Nephron progenitor cell (in vitro differentiated cells): ENCODE measurements at regions not wholly inside any gene's neighbourhood (a gene's known extent, or its start where the extent isn't known, plus 50 kb on each side); places are given as distances from the start of the nearest gene placed in this dataset.
"Not testable (repeated sequence)": the region's sequence is repeated elsewhere in the genome, so short reads cannot be mapped to it uniquely, and the experiment has no call there.

Source experiments
- DNase-seq: peaks from one replicate; pipeline ENCODE4 v3.0.0; 2021
- H3K27ac Mint-ChIP-seq: 2 replicates; pipeline ENCODE4 v1.8.0; 2021; ENCODE audit warnings: mild to moderate bottlenecking, moderate library complexity, mixed read lengths
- H3K27me3 Mint-ChIP-seq: 2 replicates; pipeline ENCODE4 v1.8.0; 2021; ENCODE audit warnings: mild to moderate bottlenecking, low read depth, mixed read lengths; ENCODE audit not compliant: poor library complexity
- H3K36me3 Mint-ChIP-seq: 2 replicates; pipeline ENCODE4 v1.8.0; 2021; ENCODE audit warnings: low read depth, mixed read lengths
- H3K4me1 Mint-ChIP-seq: 2 replicates; pipeline ENCODE4 v1.8.0; 2021; ENCODE audit warnings: mixed read lengths
- H3K4me3 Mint-ChIP-seq: 2 replicates; pipeline ENCODE4 v1.8.0; 2021; ENCODE audit warnings: mild to moderate bottlenecking, moderate library complexity, mixed read lengths
- H3K9me3 Mint-ChIP-seq: 2 replicates; pipeline ENCODE4 v1.8.0; 2021; ENCODE audit warnings: mild to moderate bottlenecking, moderate library complexity, mixed read lengths
- TF ChIP-seq, protein P1 (sequence below): fragments of 200-600 bp; sonication (generic); IDR thresholded peaks from 2 replicates; pipeline ENCODE4 v1.5.0; 2021; ENCODE audit warnings: antibody characterized with exemption

DNA sequence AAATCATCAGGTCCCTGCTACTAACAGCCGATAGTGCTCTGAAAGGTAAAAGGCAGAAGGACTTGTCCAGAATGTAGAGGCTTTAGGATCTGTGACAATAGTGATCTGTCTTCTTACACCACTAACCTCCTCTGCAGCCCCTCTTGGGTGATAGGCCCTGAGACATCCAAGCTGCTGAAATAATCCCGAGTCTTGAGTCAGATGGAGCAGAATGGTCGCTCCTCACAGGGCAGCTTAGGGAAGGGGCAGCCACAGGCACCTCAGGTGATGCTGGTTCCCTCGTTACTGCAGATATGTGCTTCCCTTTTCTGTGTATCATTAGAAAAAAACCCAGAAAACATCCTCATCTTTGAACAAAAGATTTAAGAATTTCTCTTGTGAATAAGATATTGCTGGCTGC lies 157.1 kb upstream of the DLX2 start:
- Mint-ChIP-seq H3K36me3 (no peaks in the 10 kb centered on the region), H3K27ac (no peak overlapping the region), H3K4me3 (no peak overlapping the region), H3K9me3 (peaks cover 9% of the 10 kb centered on the region), H3K27me3 (no peaks in the 10 kb centered on the region), H3K4me1 (no peaks in the 10 kb centered on the region)
- DNase-seq: no peak
- TF ChIP-seq, protein P1, sequence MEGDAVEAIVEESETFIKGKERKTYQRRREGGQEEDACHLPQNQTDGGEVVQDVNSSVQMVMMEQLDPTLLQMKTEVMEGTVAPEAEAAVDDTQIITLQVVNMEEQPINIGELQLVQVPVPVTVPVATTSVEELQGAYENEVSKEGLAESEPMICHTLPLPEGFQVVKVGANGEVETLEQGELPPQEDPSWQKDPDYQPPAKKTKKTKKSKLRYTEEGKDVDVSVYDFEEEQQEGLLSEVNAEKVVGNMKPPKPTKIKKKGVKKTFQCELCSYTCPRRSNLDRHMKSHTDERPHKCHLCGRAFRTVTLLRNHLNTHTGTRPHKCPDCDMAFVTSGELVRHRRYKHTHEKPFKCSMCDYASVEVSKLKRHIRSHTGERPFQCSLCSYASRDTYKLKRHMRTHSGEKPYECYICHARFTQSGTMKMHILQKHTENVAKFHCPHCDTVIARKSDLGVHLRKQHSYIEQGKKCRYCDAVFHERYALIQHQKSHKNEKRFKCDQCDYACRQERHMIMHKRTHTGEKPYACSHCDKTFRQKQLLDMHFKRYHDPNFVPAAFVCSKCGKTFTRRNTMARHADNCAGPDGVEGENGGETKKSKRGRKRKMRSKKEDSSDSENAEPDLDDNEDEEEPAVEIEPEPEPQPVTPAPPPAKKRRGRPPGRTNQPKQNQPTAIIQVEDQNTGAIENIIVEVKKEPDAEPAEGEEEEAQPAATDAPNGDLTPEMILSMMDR: no peak

DNA sequence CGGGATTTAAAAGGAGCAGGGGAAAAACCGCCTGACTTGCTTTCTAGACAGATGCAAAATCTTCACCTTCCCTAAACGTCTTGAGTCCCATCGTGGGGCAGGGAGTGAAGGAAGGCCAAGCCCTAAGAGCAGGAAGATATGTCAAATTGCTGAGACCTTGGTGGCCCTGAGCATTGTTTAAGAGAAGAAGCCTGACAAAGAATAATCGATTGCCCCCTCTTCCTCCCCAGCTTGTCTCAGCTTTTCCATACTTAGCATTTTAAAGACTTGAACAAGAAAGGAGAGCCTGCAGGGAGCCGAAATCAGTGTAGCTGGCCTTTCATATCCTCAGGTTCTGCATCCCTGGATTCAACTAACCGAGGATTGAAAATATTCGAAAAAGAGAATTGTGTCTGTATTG lies 157.6 kb upstream of the DLX2 start:
- Mint-ChIP-seq H3K27ac (no peak overlapping the region), H3K4me3 (no peak overlapping the region)
- TF ChIP-seq, protein P1: no peak

DNA sequence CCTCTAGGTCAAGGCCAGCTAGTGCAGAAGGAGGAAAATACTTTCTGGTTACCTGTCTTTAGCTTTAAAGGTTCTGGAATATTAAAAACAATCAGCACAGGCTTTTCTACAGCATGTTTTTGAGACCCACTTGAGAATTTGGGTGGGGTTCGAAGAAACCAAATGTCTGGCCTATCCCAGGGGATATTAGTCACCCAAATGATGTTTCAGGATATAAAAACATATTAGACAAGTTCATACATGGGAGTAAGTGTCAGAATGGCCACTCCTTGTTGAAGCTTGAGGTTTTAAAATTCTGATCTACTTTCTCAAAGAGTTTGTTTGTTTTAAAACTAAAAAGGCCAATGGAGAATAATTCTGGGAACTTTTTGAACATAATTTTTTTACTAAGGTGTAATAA lies 158.6 kb upstream of the DLX2 start:
- no peak overlapping the region for H3K27ac Mint-ChIP-seq
- no peaks in the 10 kb centered on the region for H3K4me1 Mint-ChIP-seq
- TF ChIP-seq, protein P1: no peak
- peaks cover 3% of the 10 kb centered on the region for H3K27me3 Mint-ChIP-seq
- peaks cover 23% of the 10 kb centered on the region for H3K9me3 Mint-ChIP-seq
- H3K36me3 Mint-ChIP-seq: no peaks in the 10 kb centered on the region
- DNase-seq: no peak
- H3K4me3 Mint-ChIP-seq: no peak overlapping the region

More for the DNA sequence above, 157.6 kb upstream of the DLX2 start:
- DNase-seq: no peak
- Mint-ChIP-seq H3K36me3 (no peaks in the 10 kb centered on the region), H3K4me1 (no peaks in the 10 kb centered on the region), H3K9me3 (peaks cover 14% of the 10 kb centered on the region), H3K27me3 (no peaks in the 10 kb centered on the region)

DNA sequence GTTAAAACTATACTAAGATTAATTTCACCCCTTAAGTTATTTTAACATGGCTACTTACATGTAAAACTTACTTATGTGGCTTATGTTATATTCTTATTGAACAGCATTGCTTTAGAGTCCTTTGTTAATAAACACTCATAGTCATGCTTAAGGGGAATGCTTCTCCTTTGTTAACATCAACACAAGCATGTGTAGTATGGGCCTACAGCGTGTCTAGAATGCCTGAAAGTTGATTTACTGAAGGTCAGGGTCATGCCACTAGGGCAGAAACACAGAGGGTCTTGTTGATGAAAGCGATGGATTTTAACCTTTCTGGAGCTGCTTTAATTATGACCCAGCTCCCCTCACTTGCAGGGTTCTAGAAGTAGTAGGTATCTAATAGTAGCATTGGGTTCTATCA lies 159.8 kb upstream of the DLX2 start:
- DNase-seq: no peak
- H3K27me3 Mint-ChIP-seq: peaks cover 5% of the 10 kb centered on the region
- no peaks in the 10 kb centered on the region for H3K36me3 Mint-ChIP-seq
- H3K4me3 Mint-ChIP-seq: no peak overlapping the region
- no peak overlapping the region for H3K27ac Mint-ChIP-seq
- peaks cover 33% of the 10 kb centered on the region for H3K9me3 Mint-ChIP-seq
- H3K4me1 Mint-ChIP-seq: no peaks in the 10 kb centered on the region
- TF ChIP-seq, protein P1: no peak

DNA sequence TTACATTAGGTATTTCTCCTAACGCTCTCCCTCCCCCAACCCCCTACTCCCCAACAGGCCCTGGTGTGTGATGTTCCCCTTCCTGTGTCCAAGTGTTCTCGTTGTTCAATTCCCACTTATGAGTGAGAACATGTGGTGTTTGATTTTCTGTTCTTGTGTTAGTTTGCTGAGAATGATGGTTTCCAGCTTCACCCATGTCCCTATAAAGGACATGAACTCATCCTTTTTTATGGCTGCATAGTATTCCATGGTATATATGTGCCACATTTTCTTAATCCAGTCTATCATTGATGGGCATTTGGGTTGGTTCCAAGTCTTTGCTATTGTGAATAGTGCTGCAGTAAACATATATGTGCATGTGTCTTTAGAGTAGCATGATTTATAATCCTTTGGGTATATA lies 162.1 kb upstream of the DLX2 start:
- H3K27me3 Mint-ChIP-seq, H3K27ac Mint-ChIP-seq, H3K4me3 Mint-ChIP-seq, H3K36me3 Mint-ChIP-seq, DNase-seq, H3K4me1 Mint-ChIP-seq: not testable (repeated sequence)
- H3K9me3 Mint-ChIP-seq: peaks cover 47% of the 10 kb centered on the region

DNA sequence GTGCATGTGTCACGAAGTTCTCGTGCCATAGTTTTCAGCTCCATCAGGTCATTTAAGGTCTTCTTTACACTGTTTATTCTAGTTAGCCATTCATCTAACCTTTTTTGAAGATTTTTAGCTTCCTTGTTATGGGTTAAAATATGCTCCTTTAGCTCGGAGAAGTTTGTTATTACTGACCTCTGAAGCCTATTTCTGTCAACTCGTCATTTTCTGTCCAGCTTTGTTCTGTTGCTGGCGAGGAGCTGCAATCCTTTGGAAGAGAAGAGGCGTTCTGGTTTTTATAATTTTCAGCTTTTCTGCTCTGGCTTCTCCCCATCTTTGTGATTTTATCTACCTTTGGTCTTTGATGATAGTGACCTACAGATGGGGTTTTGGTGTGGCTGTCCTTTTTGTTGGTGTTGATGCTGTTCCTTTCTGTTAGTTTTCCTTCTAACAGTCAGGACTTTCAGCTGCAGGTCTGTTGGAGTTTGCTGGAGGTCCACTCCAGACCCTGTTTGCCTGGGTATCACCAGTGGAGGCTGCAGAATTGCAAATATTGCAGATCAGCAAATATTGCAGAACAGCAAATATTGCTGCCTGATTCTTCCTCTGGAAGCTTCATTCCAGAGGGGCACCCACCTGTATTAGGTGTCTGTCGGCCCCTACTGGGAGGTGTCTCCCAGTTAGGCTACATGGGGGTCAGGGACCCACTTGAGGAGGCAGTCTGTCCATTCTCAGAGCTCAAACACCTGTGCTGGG lies 157.7 kb upstream of the ITGA6 start:
- H3K27me3 Mint-ChIP-seq, H3K36me3 Mint-ChIP-seq, H3K27ac Mint-ChIP-seq, H3K4me3 Mint-ChIP-seq, DNase-seq: not testable (repeated sequence)
- H3K9me3 Mint-ChIP-seq: peaks cover 53% of the 10 kb centered on the region
- peaks cover 18% of the 10 kb centered on the region for H3K4me1 Mint-ChIP-seq
